ENCODE measurements at regions not wholly inside any gene's neighbourhood (a gene's known extent, or its start where the extent isn't known, plus 50 kb on each side); places are given as distances from the start of the nearest gene placed in this dataset.

DNA sequence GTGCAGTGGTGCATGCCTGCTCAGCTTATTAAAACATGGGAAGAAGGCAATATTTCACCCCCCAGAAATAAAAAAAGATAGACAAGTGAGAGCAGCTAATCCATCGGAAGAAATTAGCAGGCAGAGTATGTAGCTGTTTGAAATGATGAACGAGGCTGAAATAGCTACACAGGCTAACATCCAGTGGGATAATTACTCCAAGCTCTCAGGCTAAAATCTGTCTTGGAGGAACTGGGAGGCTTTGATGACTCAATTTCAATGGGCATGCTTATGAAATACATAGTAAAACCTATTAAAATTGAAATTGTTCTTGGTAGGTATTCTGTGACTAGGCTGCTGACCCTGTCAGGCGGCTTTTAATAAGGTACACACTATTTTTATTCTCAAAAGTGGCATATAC lies 84.1 kb upstream of the RRP15 start:
- TF ChIP-seq, protein P1, sequence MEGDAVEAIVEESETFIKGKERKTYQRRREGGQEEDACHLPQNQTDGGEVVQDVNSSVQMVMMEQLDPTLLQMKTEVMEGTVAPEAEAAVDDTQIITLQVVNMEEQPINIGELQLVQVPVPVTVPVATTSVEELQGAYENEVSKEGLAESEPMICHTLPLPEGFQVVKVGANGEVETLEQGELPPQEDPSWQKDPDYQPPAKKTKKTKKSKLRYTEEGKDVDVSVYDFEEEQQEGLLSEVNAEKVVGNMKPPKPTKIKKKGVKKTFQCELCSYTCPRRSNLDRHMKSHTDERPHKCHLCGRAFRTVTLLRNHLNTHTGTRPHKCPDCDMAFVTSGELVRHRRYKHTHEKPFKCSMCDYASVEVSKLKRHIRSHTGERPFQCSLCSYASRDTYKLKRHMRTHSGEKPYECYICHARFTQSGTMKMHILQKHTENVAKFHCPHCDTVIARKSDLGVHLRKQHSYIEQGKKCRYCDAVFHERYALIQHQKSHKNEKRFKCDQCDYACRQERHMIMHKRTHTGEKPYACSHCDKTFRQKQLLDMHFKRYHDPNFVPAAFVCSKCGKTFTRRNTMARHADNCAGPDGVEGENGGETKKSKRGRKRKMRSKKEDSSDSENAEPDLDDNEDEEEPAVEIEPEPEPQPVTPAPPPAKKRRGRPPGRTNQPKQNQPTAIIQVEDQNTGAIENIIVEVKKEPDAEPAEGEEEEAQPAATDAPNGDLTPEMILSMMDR (IDR thresholded peaks at IDR 0.05; ENCODE audit: low read length), result no peak
- no peak for TF ChIP-seq EZH2phosphoT487 (IDR thresholded peaks at IDR 0.05; ENCODE audit: low read length)

Measured in MM.1S (cell line).